HCT116 (cell line): ENCODE measurements at regions not wholly inside any gene's neighbourhood (a gene's known extent, or its start where the extent isn't known, plus 50 kb on each side); places are given as distances from the start of the nearest gene placed in this dataset.

Experiments
- CEBPB ChIP-seq: IDR thresholded peaks from 2 replicates; pipeline ENCODE4 v1.6.1; 2012; ENCODE audit warnings: low read depth
- EZH2phosphoT487 ChIP-seq: fragments of 200-600 bp; IDR thresholded peaks from 2 replicates; pipeline ENCODE4 v1.6.1; 2018; ENCODE audit warnings: antibody characterized with exemption, borderline replicate concordance
- POLR2A ChIP-seq: IDR thresholded peaks from 2 replicates; pipeline ENCODE4 v1.7.0; 2011; ENCODE audit warnings: borderline replicate concordance; ENCODE audit not compliant: insufficient read depth, insufficient read length; ENCODE audit errors: extremely low read depth
- POLR2AphosphoS5 ChIP-seq: IDR thresholded peaks from 2 replicates; pipeline ENCODE4 v1.6.1; 2011; ENCODE audit warnings: mild to moderate bottlenecking, low read depth, low read length, moderate library complexity
- RAD21 ChIP-seq: IDR thresholded peaks from 2 replicates; pipeline ENCODE4 v1.6.1; 2012; ENCODE audit warnings: low read depth, mild to moderate bottlenecking
- SIN3A ChIP-seq: IDR thresholded peaks from 2 replicates; pipeline ENCODE4 v1.6.1; 2012; ENCODE audit warnings: low read depth
- SP1 ChIP-seq: IDR thresholded peaks from 2 replicates; pipeline ENCODE4 v1.6.1; 2012; ENCODE audit warnings: low read depth
- TF ChIP-seq, protein P1 (sequence below), 3 experiments: fragments of 200-600 bp in 1 of 3; sonication (generic) in 1 of 3; IDR thresholded peaks in 2 of 3; conservative IDR thresholded peaks in 1 of 3; 2 replicates each; pipeline ENCODE4 v1.5.1; 2012 to 2017; ENCODE audit warnings: low read depth in 2 of 3, low read length in 2 of 3, antibody characterized with exemption in 1 of 3, borderline replicate concordance in 1 of 3, control low read depth in 1 of 3, mild to moderate bottlenecking in 1 of 3, mixed read lengths in 1 of 3, mixed run types in 1 of 3, moderate library complexity in 1 of 3; ENCODE audit not compliant: insufficient read depth in 1 of 3
- TF ChIP-seq, protein P2 (sequence below): IDR thresholded peaks from 2 replicates; pipeline ENCODE4 v1.6.1; 2012; ENCODE audit warnings: low read depth

DNA sequence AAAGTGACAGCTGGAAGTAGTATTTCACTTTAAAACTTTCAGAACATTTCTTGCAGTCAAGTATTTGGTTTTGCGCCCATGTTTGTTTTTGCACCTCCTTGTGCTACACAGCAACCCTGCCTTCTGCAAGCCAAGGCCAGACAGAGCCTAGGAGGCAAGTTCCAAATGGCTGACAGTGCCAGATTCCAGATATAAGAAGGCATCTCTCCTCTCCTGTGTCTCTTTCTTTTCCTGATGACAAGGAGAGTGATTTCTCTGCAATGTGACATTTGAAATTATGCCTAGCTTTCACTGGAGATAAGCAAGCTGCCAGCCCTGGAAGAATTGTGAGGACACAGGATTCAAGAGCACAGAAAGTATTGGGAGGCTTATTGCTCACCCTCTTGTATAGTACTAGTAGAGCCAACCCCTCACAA is 149.1 kb upstream of the TENT5A start:
- TF ChIP-seq, protein P1, sequence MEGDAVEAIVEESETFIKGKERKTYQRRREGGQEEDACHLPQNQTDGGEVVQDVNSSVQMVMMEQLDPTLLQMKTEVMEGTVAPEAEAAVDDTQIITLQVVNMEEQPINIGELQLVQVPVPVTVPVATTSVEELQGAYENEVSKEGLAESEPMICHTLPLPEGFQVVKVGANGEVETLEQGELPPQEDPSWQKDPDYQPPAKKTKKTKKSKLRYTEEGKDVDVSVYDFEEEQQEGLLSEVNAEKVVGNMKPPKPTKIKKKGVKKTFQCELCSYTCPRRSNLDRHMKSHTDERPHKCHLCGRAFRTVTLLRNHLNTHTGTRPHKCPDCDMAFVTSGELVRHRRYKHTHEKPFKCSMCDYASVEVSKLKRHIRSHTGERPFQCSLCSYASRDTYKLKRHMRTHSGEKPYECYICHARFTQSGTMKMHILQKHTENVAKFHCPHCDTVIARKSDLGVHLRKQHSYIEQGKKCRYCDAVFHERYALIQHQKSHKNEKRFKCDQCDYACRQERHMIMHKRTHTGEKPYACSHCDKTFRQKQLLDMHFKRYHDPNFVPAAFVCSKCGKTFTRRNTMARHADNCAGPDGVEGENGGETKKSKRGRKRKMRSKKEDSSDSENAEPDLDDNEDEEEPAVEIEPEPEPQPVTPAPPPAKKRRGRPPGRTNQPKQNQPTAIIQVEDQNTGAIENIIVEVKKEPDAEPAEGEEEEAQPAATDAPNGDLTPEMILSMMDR (IDR thresholded peaks at IDR 0.05 in 2 of 3, conservative IDR thresholded peaks at IDR 0.05 in 1 of 3; ENCODE audit: borderline replicate concordance in 1 of 3, insufficient read depth in 1 of 3, low read depth in 2 of 3, low read length in 2 of 3), result no peak
- TF ChIP-seq EZH2phosphoT487 (no peak), CEBPB (no peak), POLR2AphosphoS5 (no peak), SIN3A (no peak), POLR2A (no peak), RAD21 (no peak), SP1 (no peak)
- TF ChIP-seq, protein P2, sequence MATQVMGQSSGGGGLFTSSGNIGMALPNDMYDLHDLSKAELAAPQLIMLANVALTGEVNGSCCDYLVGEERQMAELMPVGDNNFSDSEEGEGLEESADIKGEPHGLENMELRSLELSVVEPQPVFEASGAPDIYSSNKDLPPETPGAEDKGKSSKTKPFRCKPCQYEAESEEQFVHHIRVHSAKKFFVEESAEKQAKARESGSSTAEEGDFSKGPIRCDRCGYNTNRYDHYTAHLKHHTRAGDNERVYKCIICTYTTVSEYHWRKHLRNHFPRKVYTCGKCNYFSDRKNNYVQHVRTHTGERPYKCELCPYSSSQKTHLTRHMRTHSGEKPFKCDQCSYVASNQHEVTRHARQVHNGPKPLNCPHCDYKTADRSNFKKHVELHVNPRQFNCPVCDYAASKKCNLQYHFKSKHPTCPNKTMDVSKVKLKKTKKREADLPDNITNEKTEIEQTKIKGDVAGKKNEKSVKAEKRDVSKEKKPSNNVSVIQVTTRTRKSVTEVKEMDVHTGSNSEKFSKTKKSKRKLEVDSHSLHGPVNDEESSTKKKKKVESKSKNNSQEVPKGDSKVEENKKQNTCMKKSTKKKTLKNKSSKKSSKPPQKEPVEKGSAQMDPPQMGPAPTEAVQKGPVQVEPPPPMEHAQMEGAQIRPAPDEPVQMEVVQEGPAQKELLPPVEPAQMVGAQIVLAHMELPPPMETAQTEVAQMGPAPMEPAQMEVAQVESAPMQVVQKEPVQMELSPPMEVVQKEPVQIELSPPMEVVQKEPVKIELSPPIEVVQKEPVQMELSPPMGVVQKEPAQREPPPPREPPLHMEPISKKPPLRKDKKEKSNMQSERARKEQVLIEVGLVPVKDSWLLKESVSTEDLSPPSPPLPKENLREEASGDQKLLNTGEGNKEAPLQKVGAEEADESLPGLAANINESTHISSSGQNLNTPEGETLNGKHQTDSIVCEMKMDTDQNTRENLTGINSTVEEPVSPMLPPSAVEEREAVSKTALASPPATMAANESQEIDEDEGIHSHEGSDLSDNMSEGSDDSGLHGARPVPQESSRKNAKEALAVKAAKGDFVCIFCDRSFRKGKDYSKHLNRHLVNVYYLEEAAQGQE, result no peak
